C4-2B (cell line): ENCODE measurements at regions not wholly inside any gene's neighbourhood (a gene's known extent, or its start where the extent isn't known, plus 50 kb on each side); places are given as distances from the start of the nearest gene placed in this dataset.

Experiments used
- H3K27ac ChIP-seq: fragments of 450-650 bp; 2 replicates; pipeline ENCODE4 v1.5.1; 2017
- CTCF ChIP-seq: fragments of 450-650 bp; conservative IDR thresholded peaks from 2 replicates; pipeline ENCODE4 v1.5.1; 2017; ENCODE audit warnings: mild to moderate bottlenecking
- ZFX ChIP-seq: fragments of 450-650 bp; IDR thresholded peaks from 2 replicates; pipeline ENCODE4 v1.6.1; 2017

GRCh38 chr10:33493978-33494377 lies 159.5 kb upstream of the NRP1 start:
- TF ChIP-seq ZFX (no peak), CTCF (no peak)

DNA sequence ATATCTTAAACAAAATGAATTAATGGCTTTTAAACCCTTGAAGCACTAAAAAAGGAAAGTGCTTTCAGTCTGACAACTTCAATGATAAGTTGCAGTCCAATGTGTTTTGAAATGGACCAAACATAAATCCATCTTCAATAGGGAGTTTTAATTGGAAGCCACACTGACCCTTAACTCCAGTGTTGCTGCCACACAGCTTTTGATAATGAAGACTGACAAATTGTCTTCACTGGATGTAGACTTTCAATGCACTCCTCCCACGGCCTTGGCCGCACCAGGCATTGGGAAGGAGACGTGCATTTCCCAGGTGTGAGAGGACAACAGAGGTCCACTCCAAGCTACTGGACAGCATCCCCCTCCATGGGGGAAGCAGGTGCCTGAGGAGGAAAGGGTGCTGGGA lies 159.0 kb upstream of the NRP1 start:
- TF ChIP-seq ZFX, result no peak
- TF ChIP-seq CTCF, result no peak
- no peak overlapping the region for H3K27ac ChIP-seq

More at GRCh38 chr10:33493978-33494377, 159.5 kb upstream of the NRP1 start:
- H3K27ac ChIP-seq, result no peak overlapping the region

- no peak for TF ChIP-seq CTCF
- H3K27ac ChIP-seq, result no peak overlapping the region
Measured at GRCh38 chr10:33492701-33493345, 158.4 kb upstream of the NRP1 start.

DNA sequence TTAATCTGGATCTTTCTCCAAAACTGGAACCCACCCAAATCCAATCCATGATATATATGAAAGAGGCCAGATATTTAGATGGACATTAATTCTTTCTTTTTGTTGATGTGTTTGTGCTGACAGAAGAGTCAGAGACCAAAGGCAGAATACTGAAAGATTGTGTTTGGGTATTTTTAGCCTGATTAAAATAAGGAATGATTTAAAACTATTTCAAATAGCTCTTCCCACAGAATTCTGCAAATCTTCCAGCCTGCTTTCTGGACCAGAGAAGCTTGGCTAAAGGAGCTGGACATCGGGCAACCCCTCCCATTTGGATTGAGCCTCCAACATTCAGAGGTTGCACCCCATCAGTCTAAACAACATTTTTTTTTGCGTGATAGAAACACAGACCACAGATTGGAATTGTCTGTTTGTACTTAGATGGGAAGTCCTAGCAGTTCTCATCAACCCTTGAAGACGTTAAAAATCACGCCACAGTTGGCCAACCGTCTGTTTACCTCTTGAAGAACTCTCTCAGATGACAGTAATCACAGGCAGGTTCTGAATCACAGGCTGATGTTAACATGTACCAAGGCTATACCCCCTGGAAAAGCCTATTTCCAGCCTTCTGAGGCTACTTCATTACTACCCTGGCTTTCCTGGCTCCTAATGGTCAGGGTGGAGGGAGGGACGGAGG lies 155.2 kb upstream of the NRP1 start:
- no peak overlapping the region for H3K27ac ChIP-seq
- TF ChIP-seq CTCF (no peak), ZFX (no peak)

DNA sequence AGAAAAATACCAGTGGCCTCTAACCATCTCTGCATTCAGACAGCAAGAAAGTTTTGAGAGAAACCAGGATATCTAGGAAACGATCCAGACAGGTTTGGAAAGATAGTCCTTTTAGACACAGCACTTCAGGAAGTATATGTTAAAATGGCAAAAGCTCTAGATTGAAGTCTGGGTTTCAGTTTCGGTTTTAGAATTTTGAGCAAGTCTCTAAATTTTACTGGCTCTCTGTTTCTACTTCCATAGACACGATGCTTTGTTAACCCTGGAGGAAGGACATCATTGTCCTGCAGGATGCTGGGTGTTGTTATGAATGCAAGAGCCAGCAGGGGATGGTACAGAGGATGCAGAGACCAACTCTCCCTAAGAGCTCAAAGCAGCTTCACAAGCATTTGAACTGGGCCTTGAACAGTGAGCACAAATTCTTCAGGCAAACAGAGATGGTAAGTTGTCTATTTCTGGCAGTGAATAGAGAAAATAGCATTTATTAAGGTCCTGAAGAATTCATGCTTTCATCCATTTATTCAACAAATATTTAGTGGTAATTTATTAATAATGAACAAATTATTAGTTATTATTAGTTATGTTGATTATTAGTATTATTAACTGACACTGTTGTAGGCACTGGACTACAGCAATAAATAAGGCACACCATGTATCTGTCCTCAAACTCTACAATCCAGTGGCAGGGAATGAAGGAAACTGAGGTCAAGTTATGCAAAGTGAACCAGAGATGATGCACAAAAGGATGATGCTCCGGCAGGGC lies 152.7 kb upstream of the NRP1 start:
- TF ChIP-seq CTCF (no peak), ZFX (no peak)
- H3K27ac ChIP-seq, result no peak overlapping the region

DNA sequence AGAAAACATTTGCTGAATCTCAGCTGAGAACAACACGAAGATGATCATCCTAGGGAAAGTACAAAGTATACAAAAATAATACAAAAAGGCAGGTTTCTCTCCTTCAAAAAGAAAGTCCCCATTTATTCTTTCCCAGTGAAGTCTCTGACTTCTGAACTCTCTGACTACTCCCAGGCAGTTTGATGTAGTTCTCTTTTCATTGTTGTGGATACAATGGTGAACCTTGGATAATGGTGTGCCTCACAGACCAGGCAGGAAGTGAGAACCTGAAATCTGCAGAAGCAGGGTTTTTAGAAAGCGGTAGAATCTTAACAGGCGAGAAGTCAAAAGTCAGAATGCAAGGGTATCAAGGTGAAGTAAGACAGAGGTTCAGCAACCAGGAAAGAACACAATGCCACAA lies 150.8 kb upstream of the NRP1 start:
- H3K27ac ChIP-seq, result no peak overlapping the region
- no peak for TF ChIP-seq CTCF
- TF ChIP-seq ZFX, result no peak

DNA sequence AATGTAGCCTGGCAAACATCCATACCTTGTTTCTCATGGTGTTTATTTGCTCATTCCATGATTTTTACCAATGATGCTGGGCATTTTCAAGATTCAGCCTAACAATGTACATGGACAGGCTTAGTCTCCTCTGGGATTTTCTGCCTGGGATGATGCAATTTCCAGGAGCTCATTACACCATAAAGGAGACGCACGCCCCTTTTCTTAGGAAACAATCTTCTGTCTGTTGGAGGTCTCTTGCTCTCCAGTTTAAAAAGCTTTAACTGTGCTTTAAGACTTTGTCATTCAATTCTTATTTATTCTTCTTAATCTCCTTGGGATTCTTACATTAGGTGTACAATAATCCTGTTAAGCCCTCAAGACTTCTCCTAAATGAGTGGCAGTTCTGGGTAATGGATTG lies 150.3 kb upstream of the NRP1 start:
- H3K27ac ChIP-seq, result no peak overlapping the region
- TF ChIP-seq ZFX, result no peak
- TF ChIP-seq CTCF, result no peak
